Fibroblast of lung (primary cell): ENCODE measurements at regions not wholly inside any gene's neighbourhood (a gene's known extent, or its start where the extent isn't known, plus 50 kb on each side); places are given as distances from the start of the nearest gene placed in this dataset.

ENCODE experiments used
- DNase-seq, 2 donors: peaks; one replicate each; pipeline versions ENCODE4 v3.0.0 to v3.0.0-alpha.2; 2010; ENCODE audit warnings: low read depth in 2 of 2
- H2AFZ ChIP-seq: 2 replicates; pipeline ENCODE4 v1.5.1; 2012; ENCODE audit warnings: low read length, control low read depth, inconsistent platforms
- H3K27ac ChIP-seq: 2 replicates; pipeline ENCODE4 v1.5.1; 2011; ENCODE audit warnings: low read length, control low read depth; ENCODE audit not compliant: insufficient read depth
- H3K27me3 ChIP-seq: 2 replicates; pipeline ENCODE4 v1.5.1; 2011; ENCODE audit warnings: mild to moderate bottlenecking, low read length; ENCODE audit not compliant: control insufficient read depth, insufficient read depth
- H3K36me3 ChIP-seq: 2 replicates; pipeline ENCODE4 v1.5.1; 2011; ENCODE audit warnings: low read length; ENCODE audit not compliant: control insufficient read depth, insufficient read depth
- H3K4me1 ChIP-seq: 2 replicates; pipeline ENCODE4 v1.5.1; 2011; ENCODE audit warnings: low read length; ENCODE audit not compliant: control insufficient read depth, insufficient read depth; ENCODE audit errors: extremely low read depth
- H3K4me2 ChIP-seq: 2 replicates; pipeline ENCODE4 v1.5.1; 2011; ENCODE audit warnings: low read length, control low read depth; ENCODE audit not compliant: insufficient read depth; ENCODE audit errors: extremely low read depth
- H3K4me3 ChIP-seq, 4 experiments: fragments of 200-600 bp in 1 of 4; sonication (generic) in 1 of 4; replicated peaks in 1 of 4; 2 replicates each; pipeline ENCODE4 v1.5.1; 2011 to 2016; ENCODE audit warnings: low read length in 4 of 4, low read depth in 3 of 4, mild to moderate bottlenecking in 3 of 4, control low read depth in 2 of 4, inconsistent platforms in 1 of 4, mixed read lengths in 1 of 4; ENCODE audit not compliant: insufficient read depth in 1 of 4; ENCODE audit errors: control extremely low read depth in 1 of 4
- H3K79me2 ChIP-seq: 2 replicates; pipeline ENCODE4 v1.5.1; 2012; ENCODE audit warnings: mild to moderate bottlenecking, low read length, inconsistent platforms; ENCODE audit not compliant: control insufficient read depth, insufficient read depth
- H3K9ac ChIP-seq: 2 replicates; pipeline ENCODE4 v1.5.1; 2011; ENCODE audit warnings: mild to moderate bottlenecking, low read length, control low read depth; ENCODE audit not compliant: insufficient read depth
- H3K9me3 ChIP-seq: 2 replicates; pipeline ENCODE4 v1.5.1; 2012; ENCODE audit warnings: low read depth, low read length; ENCODE audit not compliant: control insufficient read depth, insufficient read depth
- H4K20me1 ChIP-seq: 2 replicates; pipeline ENCODE4 v1.5.1; 2011; ENCODE audit warnings: low read length; ENCODE audit not compliant: control insufficient read depth, insufficient read depth; ENCODE audit errors: extremely low read depth
- CTCF ChIP-seq, 2 donors: IDR thresholded peaks in 1 of 2; conservative IDR thresholded peaks in 1 of 2; 1 replicate in 1 of 2; 2 replicates in 1 of 2; pipeline ENCODE4 v1.5.1; 2011 to 2012; ENCODE audit warnings: low read length in 2 of 2, control low read depth in 1 of 2, inconsistent platforms in 1 of 2, low read depth in 1 of 2, mild to moderate bottlenecking in 1 of 2
- EZH2 ChIP-seq: IDR thresholded peaks from 2 replicates; pipeline ENCODE4 v1.5.1; 2012; ENCODE audit warnings: low read length, control low read depth, mild to moderate bottlenecking; ENCODE audit errors: missing control alignments

- H3K9me3 ChIP-seq = no peaks in the 10 kb centered on the region
Observed at GRCh38 chr11:97019754-97020153, 629.9 kb downstream of the JRKL start.

GRCh38 chr11:97022955-97023354 lies 633.1 kb downstream of the JRKL start:
- H3K4me1 ChIP-seq = no peaks in the 10 kb centered on the region
- TF ChIP-seq EZH2 (no peak), CTCF (conservative IDR thresholded peaks at IDR 0.05 in 1 of 2, IDR thresholded peaks at IDR 0.05 in 1 of 2; ENCODE audit: low read depth in 1 of 2, low read length in 2 of 2) (no peak)
- H3K9me3 ChIP-seq = no peaks in the 10 kb centered on the region
- no peak overlapping the region for H2AFZ ChIP-seq
- H3K4me3 ChIP-seq = no peak overlapping the region
- no peak overlapping the region for H3K4me2 ChIP-seq
- no peaks in the 10 kb centered on the region for H3K27me3 ChIP-seq
- DNase-seq = no peak
- no peak overlapping the region for H3K27ac ChIP-seq
- no peaks in the 10 kb centered on the region for H4K20me1 ChIP-seq
- no peaks in the 10 kb centered on the region for H3K36me3 ChIP-seq
- no peak overlapping the region for H3K9ac ChIP-seq
- no peaks in the 10 kb centered on the region for H3K79me2 ChIP-seq

More at GRCh38 chr11:97019754-97020153, 629.9 kb downstream of the JRKL start:
- H3K4me1 ChIP-seq = no peaks in the 10 kb centered on the region
- H3K27ac ChIP-seq = no peak overlapping the region
- H3K36me3 ChIP-seq = no peaks in the 10 kb centered on the region
- H3K4me3 ChIP-seq = no peak overlapping the region
- no peak overlapping the region for H2AFZ ChIP-seq
- no peak for DNase-seq
- H4K20me1 ChIP-seq = no peaks in the 10 kb centered on the region
- H3K27me3 ChIP-seq = no peaks in the 10 kb centered on the region
- H3K9ac ChIP-seq = no peak overlapping the region
- H3K4me2 ChIP-seq = no peak overlapping the region
- TF ChIP-seq EZH2 (no peak), CTCF (conservative IDR thresholded peaks at IDR 0.05 in 1 of 2, IDR thresholded peaks at IDR 0.05 in 1 of 2; ENCODE audit: low read depth in 1 of 2, low read length in 2 of 2) (no peak)
- H3K79me2 ChIP-seq = no peaks in the 10 kb centered on the region

GRCh38 chr11:97028836-97029406 lies 639.1 kb downstream of the JRKL start:
- Histone ChIP-seq H4K20me1 (no peaks in the 10 kb centered on the region), H3K9me3 (no peaks in the 10 kb centered on the region), H3K27me3 (no peaks in the 10 kb centered on the region), H3K4me1 (no peaks in the 10 kb centered on the region), H3K4me2 (no peak overlapping the region), H3K36me3 (no peaks in the 10 kb centered on the region), H3K4me3 (no peak overlapping the region), H3K9ac (no peak overlapping the region), H2AFZ (no peak overlapping the region), H3K27ac (no peak overlapping the region), H3K79me2 (no peaks in the 10 kb centered on the region)
- no peak for DNase-seq
- no peak for TF ChIP-seq CTCF (conservative IDR thresholded peaks at IDR 0.05 in 1 of 2, IDR thresholded peaks at IDR 0.05 in 1 of 2; ENCODE audit: low read depth in 1 of 2, low read length in 2 of 2)
- no peak for TF ChIP-seq EZH2
